HCT116 (cell line): ENCODE measurements at regions not wholly inside any gene's neighbourhood (a gene's known extent, or its start where the extent isn't known, plus 50 kb on each side); places are given as distances from the start of the nearest gene placed in this dataset.

Experiments
- ATAC-seq: fragments of 200-7000 bp; cut with Tn5 transposase; 2 replicates; pipeline ENCODE4 v1.9.1; 2020; ENCODE audit warnings: mild to moderate bottlenecking, moderate library complexity
- BruUV-seq: library from RNA; stranded (reverse); fragments of 400-500 nt; replicated peaks from 2 replicates; lab custom pipeline; 2021; lab: Mats Ljungman, UMichigan
- CTCF ChIA-PET: fragments of 300-600 bp; sonication (Branson Sonifier 250); formaldehyde crosslinking; loops from one replicate; lab custom pipeline; 2021; ENCODE audit warnings: antibody characterized with exemption; lab: Charles Lee
- POLR2A ChIA-PET: fragments of 300-600, 350-600 bp; sonication (Branson Sonifier 250); formaldehyde crosslinking; loops from one replicate; lab custom pipeline; 2021; ENCODE audit warnings: antibody characterized with exemption; lab: Charles Lee
- RAD21 ChIA-PET, 2 experiments: fragments of 300-600 bp; sonication (Branson Sonifier 250); formaldehyde crosslinking; loops; one replicate each; lab custom pipeline; 2023; ENCODE audit warnings: low total read pairs in 2 of 2; ENCODE audit not compliant: uncharacterized antibody in 2 of 2, unreplicated experiment in 2 of 2, low non-redundant PET in 1 of 2; lab: Charles Lee
- DNase-seq: peaks from one replicate; pipeline ENCODE4 v3.0.0-alpha.2; 2010; ENCODE audit warnings: low read depth, low spot score
- H2AFZ ChIP-seq: fragments of 200-600 bp; shearing (Covaris generic), sonication (generic); 2 replicates; pipeline ENCODE4 v1.6.1; 2017; ENCODE audit warnings: low read depth, mixed run types, mixed read lengths, antibody characterized with exemption, low read length; ENCODE audit not compliant: poor library complexity, severe bottlenecking
- H3K27ac ChIP-seq: 2 replicates; pipeline ENCODE4 v1.5.1; 2012; ENCODE audit warnings: low read depth, low read length
- H3K27me3 ChIP-seq: fragments of 200-600 bp; sonication (generic); 2 replicates; pipeline ENCODE4 v1.6.1; 2016; ENCODE audit warnings: mixed run types, low read length, mixed read lengths; ENCODE audit not compliant: insufficient read depth
- H3K36me3 ChIP-seq, 2 experiments: fragments of 200-500 bp in 1 of 2; fragments of 200-600 bp in 1 of 2; sonication (Bioruptor generic) in 1 of 2; sonication (generic) in 1 of 2; 2 replicates each; pipeline versions ENCODE4 v1.5.1 to v1.6.1; 2014 to 2016; ENCODE audit warnings: low read length in 2 of 2, inconsistent platforms in 1 of 2, mixed read lengths in 1 of 2, mixed run types in 1 of 2; ENCODE audit not compliant: insufficient read depth in 2 of 2, control insufficient read depth in 1 of 2
- H3K4me1 ChIP-seq, 2 experiments: fragments of 200-600 bp in 1 of 2; sonication (generic) in 1 of 2; 2 replicates each; pipeline versions ENCODE4 v1.5.1 to v1.6.1; 2012 to 2017; ENCODE audit warnings: low read length in 2 of 2, inconsistent platforms in 1 of 2, mild to moderate bottlenecking in 1 of 2, mixed read lengths in 1 of 2, mixed run types in 1 of 2, moderate library complexity in 1 of 2; ENCODE audit not compliant: insufficient read depth in 2 of 2, control insufficient read depth in 1 of 2
- H3K4me2 ChIP-seq: fragments of 200-600 bp; sonication (generic); 2 replicates; pipeline ENCODE4 v1.6.1; 2017; ENCODE audit warnings: mixed run types, low read length, mixed read lengths
- H3K4me3 ChIP-seq, 2 experiments: fragments of 200-600 bp in 1 of 2; sonication (generic) in 1 of 2; replicated peaks in 1 of 2; 2 replicates each; pipeline ENCODE4 v1.5.1; 2011 to 2016; ENCODE audit warnings: low read length in 2 of 2, control low read depth in 1 of 2, low read depth in 1 of 2, mild to moderate bottlenecking in 1 of 2, mixed read lengths in 1 of 2, mixed run types in 1 of 2
- H3K79me2 ChIP-seq: fragments of 200-600 bp; sonication (generic); 2 replicates; pipeline ENCODE4 v1.6.1; 2017; ENCODE audit warnings: mild to moderate bottlenecking, mixed run types, low read length, moderate library complexity, mixed read lengths; ENCODE audit not compliant: insufficient read depth
- H3K9ac ChIP-seq: fragments of 200-600 bp; sonication (generic); 2 replicates; pipeline ENCODE4 v1.6.1; 2016; ENCODE audit warnings: low read length, mixed read lengths
- H3K9me2 ChIP-seq: fragments of 200-600 bp; sonication (generic), shearing (Covaris generic); 2 replicates; pipeline ENCODE4 v1.6.1; 2017; ENCODE audit warnings: mixed run types, mild to moderate bottlenecking, moderate library complexity; ENCODE audit not compliant: insufficient read depth
- H3K9me3 ChIP-seq, 2 experiments: fragments of 200-500 bp in 1 of 2; fragments of 200-600 bp in 1 of 2; sonication (Bioruptor generic) in 1 of 2; sonication (generic) in 1 of 2; 2 replicates each; pipeline ENCODE4 v1.6.1; 2014 to 2017; ENCODE audit warnings: low read length in 2 of 2, mixed read lengths in 2 of 2, inconsistent platforms in 1 of 2, low read depth in 1 of 2, mild to moderate bottlenecking in 1 of 2, mixed run types in 1 of 2, moderate library complexity in 1 of 2; ENCODE audit not compliant: control insufficient read depth in 1 of 2, insufficient read depth in 1 of 2
- H4K20me1 ChIP-seq: fragments of 200-600 bp; sonication (generic), shearing (Covaris generic); 2 replicates; pipeline ENCODE4 v1.6.1; 2017; ENCODE audit warnings: mixed run types, mild to moderate bottlenecking, moderate library complexity; ENCODE audit not compliant: insufficient read depth
- CEBPB ChIP-seq: IDR thresholded peaks from 2 replicates; pipeline ENCODE4 v1.6.1; 2012; ENCODE audit warnings: low read depth
- ELF1 ChIP-seq: IDR thresholded peaks from 2 replicates; pipeline ENCODE4 v1.6.1; 2012; ENCODE audit warnings: low read depth, borderline replicate concordance
- POLR2AphosphoS5 ChIP-seq: IDR thresholded peaks from 2 replicates; pipeline ENCODE4 v1.6.1; 2011; ENCODE audit warnings: mild to moderate bottlenecking, low read depth, low read length, moderate library complexity
- SP1 ChIP-seq: IDR thresholded peaks from 2 replicates; pipeline ENCODE4 v1.6.1; 2012; ENCODE audit warnings: low read depth
- YY1 ChIP-seq: IDR thresholded peaks from 2 replicates; pipeline ENCODE4 v1.6.1; 2011; ENCODE audit warnings: low read length, low read depth, moderate library complexity, mild to moderate bottlenecking; ENCODE audit not compliant: insufficient replicate concordance; ENCODE audit errors: extremely low read depth
- ZFX ChIP-seq: fragments of 450-650 bp; IDR thresholded peaks from 2 replicates; pipeline ENCODE4 v1.6.1; 2017
- intact Hi-C: fragments of 100-400 bp; cut with micrococcal nuclease; formaldehyde crosslinking; loops from 2 replicates; pipeline ENCODE4 v1.10.0; 2022

DNA sequence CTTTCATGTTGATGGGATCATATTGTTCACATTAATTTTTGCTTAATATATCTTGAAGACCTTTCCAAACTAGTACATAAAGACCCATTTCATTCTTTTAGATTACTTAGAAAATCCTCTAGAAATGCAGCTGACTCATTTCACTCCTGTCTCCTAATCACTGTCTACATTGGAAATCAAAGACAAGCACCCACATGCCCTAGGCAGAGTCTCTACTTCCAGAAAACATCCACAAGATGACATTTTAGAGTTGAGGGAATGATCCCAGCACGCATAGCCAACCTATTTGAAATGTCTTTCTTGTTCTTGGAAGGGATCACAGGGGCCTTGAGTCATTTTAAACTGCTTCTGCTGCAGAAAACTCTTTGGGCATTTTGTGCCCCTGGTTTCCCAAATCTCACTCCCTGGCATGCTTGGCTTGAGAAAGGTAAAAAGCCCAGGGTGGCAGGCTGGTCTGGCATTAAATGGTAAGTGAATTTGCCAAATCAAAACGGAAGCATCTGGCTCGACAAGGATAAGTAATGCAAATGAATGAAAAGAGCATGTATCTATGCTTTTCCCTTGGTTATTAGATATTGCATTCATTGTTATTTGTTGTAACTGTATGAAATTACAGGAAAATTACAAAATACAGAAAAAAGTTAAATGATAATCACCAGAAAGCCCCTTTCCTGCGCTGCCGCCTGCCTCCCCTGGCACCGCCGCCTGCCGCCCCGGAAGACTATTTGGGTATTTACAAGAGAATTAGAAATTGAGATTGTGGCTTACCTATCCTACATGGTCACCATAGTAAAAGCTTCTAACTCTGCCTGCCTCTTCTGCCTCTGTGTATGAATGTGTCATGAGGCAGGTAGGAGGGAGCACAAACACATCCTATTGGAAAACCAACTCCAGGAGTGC lies 225.3 kb downstream of the PTEN start:
- Histone ChIP-seq H3K4me1 (no peaks in the 10 kb centered on the region), H3K27me3 (no peaks in the 10 kb centered on the region), H3K36me3 (no peaks in the 10 kb centered on the region), H3K79me2 (no peaks in the 10 kb centered on the region), H2AFZ (no peak overlapping the region), H3K27ac (no peak overlapping the region), H3K9me3 (no peaks in the 10 kb centered on the region), H3K9ac (no peak overlapping the region), H3K4me3 (no peak overlapping the region), H3K4me2 (no peak overlapping the region), H3K9me2 (no peaks in the 10 kb centered on the region), H4K20me1 (no peaks in the 10 kb centered on the region)
- ATAC-seq (no peak), DNase-seq (no peak)
- intact Hi-C loops, result no loop called here
- BruUV-seq, result no TSS peak
- CTCF ChIA-PET, result no interaction called here
- RAD21 ChIA-PET, result no interaction called here
- POLR2A ChIA-PET, result no interaction called here
- no peak for TF ChIP-seq CEBPB
- no peak for TF ChIP-seq SP1

DNA sequence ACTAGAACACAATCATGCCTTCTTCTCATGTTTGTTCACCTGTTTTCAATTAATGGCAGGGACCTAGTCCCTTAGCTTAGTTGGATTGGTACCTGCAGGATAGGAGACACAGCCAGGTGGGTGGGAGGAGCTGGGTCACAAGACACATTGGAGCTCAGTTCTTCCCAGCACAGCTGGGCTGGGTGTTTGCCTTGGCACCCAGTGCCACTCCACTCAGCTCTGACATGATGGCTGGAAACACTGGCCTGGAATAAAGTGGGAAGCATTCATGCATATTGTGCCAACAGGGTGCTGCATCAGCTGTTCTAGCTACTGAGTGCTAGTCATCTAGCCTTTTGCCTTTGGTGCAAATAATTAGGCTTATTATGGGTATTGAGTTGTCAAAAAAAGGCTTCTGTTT lies 226.1 kb downstream of the PTEN start:
- POLR2A ChIA-PET, result no interaction called here
- no peak for TF ChIP-seq YY1
- no peak for TF ChIP-seq ZFX
- TF ChIP-seq POLR2AphosphoS5, result no peak
- TF ChIP-seq ELF1, result no peak
- H3K27me3 ChIP-seq, result no peaks in the 10 kb centered on the region

More for the DNA sequence above, 226.1 kb downstream of the PTEN start:
- H3K4me2 ChIP-seq, result no peak overlapping the region
- ChIA-PET CTCF (no interaction called here), RAD21 (no interaction called here)
- H4K20me1 ChIP-seq, result no peaks in the 10 kb centered on the region
- intact Hi-C loops, result no loop called here
- no peak overlapping the region for H2AFZ ChIP-seq
- H3K4me1 ChIP-seq, result no peaks in the 10 kb centered on the region
- H3K9ac ChIP-seq, result no peak overlapping the region
- H3K79me2 ChIP-seq, result no peaks in the 10 kb centered on the region
- no peak overlapping the region for H3K27ac ChIP-seq
- DNase-seq (no peak), ATAC-seq (no peak)
- no peaks in the 10 kb centered on the region for H3K9me3 ChIP-seq
- H3K9me2 ChIP-seq, result no peaks in the 10 kb centered on the region
- no TSS peak for BruUV-seq
- no peak overlapping the region for H3K4me3 ChIP-seq
- no peaks in the 10 kb centered on the region for H3K36me3 ChIP-seq
